ENCODE measurements at regions not wholly inside any gene's neighbourhood (a gene's known extent, or its start where the extent isn't known, plus 50 kb on each side); places are given as distances from the start of the nearest gene placed in this dataset.

DNA sequence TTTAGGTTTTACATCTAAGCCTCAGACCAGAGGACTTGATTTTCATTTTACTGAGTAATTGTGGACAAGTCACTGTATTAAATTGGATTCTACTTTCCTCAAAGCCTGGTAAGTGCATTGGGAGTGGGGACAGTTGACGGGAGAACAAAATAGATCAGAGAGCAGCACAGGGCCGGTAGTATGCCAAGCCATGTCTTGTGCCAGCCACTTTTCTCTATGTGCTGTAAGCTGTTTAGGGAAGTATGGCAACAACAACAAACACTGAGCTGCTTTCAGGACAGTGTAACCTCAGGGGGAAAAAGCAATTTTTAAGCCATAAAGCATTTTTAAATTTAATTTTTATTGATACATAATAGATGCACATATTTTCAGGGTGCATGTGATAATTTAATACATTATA is 365.9 kb upstream of the IGFBP3 start:
- no peak overlapping the region for H3K4me3 Mint-ChIP-seq

More for the DNA sequence above, 365.9 kb upstream of the IGFBP3 start:
- H3K27me3 ChIP-seq (ENCODE audit: insufficient read depth): no peaks in the 10 kb centered on the region
- DNase-seq (ENCODE audit: low spot score) (no peak), ATAC-seq (no peak)
- no peak overlapping the region for H3K4me3 ChIP-seq
- Mint-ChIP-seq H3K4me1 (peaks cover 25% of the 10 kb centered on the region), H3K27ac (no peak overlapping the region), H3K27me3 (ENCODE audit: insufficient read depth, low read depth, poor library complexity) (no peaks in the 10 kb centered on the region), H3K36me3 (ENCODE audit: low read depth) (no peaks in the 10 kb centered on the region), H3K9me3 (no peaks in the 10 kb centered on the region)
- no peaks in the 10 kb centered on the region for H3K79me2 ChIP-seq (replicated peaks; ENCODE audit: insufficient read depth)
- no peak overlapping the region for H3K4me2 ChIP-seq
- no peaks in the 10 kb centered on the region for H3K36me3 ChIP-seq (ENCODE audit: insufficient read depth)
- no peaks in the 10 kb centered on the region for H4K20me1 ChIP-seq (replicated peaks; ENCODE audit: insufficient read depth)
- no peaks in the 10 kb centered on the region for H3F3A ChIP-seq (replicated peaks; ENCODE audit: low read depth)
- H3K27ac ChIP-seq (ENCODE audit: low read depth): no peak overlapping the region
- no peaks in the 10 kb centered on the region for H3K9me2 ChIP-seq (ENCODE audit: insufficient read depth)
- H3K4me1 ChIP-seq (ENCODE audit: insufficient read depth): no peaks in the 10 kb centered on the region
- H2AFZ ChIP-seq: no peak overlapping the region
- TF ChIP-seq JUNB (IDR thresholded peaks at IDR 0.05; ENCODE audit: unreplicated experiment): no peak
- TF ChIP-seq, protein P1, sequence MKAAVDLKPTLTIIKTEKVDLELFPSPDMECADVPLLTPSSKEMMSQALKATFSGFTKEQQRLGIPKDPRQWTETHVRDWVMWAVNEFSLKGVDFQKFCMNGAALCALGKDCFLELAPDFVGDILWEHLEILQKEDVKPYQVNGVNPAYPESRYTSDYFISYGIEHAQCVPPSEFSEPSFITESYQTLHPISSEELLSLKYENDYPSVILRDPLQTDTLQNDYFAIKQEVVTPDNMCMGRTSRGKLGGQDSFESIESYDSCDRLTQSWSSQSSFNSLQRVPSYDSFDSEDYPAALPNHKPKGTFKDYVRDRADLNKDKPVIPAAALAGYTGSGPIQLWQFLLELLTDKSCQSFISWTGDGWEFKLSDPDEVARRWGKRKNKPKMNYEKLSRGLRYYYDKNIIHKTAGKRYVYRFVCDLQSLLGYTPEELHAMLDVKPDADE (IDR thresholded peaks at IDR 0.05): no peak
- no peak for TF ChIP-seq CREB1 (CRISPR knock-in tag; IDR thresholded peaks at IDR 0.05; ENCODE audit: low read depth)
- no peak for TF ChIP-seq ZNF331 (CRISPR knock-in tag; IDR thresholded peaks at IDR 0.05; ENCODE audit: low read depth)
- TF ChIP-seq ZNF114 (CRISPR knock-in tag; IDR thresholded peaks at IDR 0.05): no peak
- no peak for TF ChIP-seq NANOG (IDR thresholded peaks at IDR 0.05; ENCODE audit: borderline replicate concordance)
- no peak for TF ChIP-seq CTCF (conservative IDR thresholded peaks at IDR 0.05; ENCODE audit: low read depth in 2 of 2)
- no peak for TF ChIP-seq STAT1 (IDR thresholded peaks at IDR 0.05; ENCODE audit: unreplicated experiment)
- no peak for TF ChIP-seq POLR2AphosphoS5 (IDR thresholded peaks at IDR 0.05; ENCODE audit: low read depth)
- TF ChIP-seq EZH2 (IDR thresholded peaks at IDR 0.05; ENCODE audit: low read depth, unreplicated experiment): no peak
- TF ChIP-seq EZH2phosphoT487 (IDR thresholded peaks at IDR 0.05; ENCODE audit: unreplicated experiment): no peak
- no peak for TF ChIP-seq REST (IDR thresholded peaks at IDR 0.05; ENCODE audit: unreplicated experiment)
- TF ChIP-seq, protein P2, sequence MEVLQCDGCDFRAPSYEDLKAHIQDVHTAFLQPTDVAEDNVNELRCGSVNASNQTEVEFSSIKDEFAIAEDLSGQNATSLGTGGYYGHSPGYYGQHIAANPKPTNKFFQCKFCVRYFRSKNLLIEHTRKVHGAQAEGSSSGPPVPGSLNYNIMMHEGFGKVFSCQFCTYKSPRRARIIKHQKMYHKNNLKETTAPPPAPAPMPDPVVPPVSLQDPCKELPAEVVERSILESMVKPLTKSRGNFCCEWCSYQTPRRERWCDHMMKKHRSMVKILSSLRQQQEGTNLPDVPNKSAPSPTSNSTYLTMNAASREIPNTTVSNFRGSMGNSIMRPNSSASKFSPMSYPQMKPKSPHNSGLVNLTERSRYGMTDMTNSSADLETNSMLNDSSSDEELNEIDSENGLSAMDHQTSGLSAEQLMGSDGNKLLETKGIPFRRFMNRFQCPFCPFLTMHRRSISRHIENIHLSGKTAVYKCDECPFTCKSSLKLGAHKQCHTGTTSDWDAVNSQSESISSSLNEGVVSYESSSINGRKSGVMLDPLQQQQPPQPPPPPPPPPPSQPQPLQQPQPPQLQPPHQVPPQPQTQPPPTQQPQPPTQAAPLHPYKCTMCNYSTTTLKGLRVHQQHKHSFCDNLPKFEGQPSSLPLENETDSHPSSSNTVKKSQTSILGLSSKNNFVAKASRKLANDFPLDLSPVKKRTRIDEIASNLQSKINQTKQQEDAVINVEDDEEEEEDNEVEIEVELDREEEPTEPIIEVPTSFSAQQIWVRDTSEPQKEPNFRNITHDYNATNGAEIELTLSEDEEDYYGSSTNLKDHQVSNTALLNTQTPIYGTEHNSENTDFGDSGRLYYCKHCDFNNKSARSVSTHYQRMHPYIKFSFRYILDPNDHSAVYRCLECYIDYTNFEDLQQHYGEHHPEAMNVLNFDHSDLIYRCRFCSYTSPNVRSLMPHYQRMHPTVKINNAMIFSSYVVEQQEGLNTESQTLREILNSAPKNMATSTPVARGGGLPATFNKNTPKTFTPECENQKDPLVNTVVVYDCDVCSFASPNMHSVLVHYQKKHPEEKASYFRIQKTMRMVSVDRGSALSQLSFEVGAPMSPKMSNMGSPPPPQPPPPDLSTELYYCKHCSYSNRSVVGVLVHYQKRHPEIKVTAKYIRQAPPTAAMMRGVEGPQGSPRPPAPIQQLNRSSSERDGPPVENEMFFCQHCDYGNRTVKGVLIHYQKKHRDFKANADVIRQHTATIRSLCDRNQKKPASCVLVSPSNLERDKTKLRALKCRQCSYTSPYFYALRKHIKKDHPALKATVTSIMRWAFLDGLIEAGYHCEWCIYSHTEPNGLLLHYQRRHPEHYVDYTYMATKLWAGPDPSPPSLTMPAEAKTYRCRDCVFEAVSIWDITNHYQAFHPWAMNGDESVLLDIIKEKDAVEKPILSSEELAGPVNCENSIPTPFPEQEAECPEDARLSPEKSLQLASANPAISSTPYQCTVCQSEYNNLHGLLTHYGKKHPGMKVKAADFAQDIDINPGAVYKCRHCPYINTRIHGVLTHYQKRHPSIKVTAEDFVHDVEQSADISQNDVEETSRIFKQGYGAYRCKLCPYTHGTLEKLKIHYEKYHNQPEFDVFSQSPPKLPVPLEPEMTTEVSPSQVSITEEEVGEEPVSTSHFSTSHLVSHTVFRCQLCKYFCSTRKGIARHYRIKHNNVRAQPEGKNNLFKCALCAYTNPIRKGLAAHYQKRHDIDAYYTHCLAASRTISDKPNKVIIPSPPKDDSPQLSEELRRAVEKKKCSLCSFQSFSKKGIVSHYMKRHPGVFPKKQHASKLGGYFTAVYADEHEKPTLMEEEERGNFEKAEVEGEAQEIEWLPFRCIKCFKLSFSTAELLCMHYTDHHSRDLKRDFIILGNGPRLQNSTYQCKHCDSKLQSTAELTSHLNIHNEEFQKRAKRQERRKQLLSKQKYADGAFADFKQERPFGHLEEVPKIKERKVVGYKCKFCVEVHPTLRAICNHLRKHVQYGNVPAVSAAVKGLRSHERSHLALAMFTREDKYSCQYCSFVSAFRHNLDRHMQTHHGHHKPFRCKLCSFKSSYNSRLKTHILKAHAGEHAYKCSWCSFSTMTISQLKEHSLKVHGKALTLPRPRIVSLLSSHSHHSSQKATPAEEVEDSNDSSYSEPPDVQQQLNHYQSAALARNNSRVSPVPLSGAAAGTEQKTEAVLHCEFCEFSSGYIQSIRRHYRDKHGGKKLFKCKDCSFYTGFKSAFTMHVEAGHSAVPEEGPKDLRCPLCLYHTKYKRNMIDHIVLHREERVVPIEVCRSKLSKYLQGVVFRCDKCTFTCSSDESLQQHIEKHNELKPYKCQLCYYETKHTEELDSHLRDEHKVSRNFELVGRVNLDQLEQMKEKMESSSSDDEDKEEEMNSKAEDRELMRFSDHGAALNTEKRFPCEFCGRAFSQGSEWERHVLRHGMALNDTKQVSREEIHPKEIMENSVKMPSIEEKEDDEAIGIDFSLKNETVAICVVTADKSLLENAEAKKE (CRISPR knock-in tag; IDR thresholded peaks at IDR 0.05): no peak
